Pancreas (tissue), 10 donors: ENCODE measurements at regions not wholly inside any gene's neighbourhood (a gene's known extent, or its start where the extent isn't known, plus 50 kb on each side); places are given as distances from the start of the nearest gene placed in this dataset.

ENCODE experiments used
- ATAC-seq, 4 donors: fragments of 200-7000 bp; cut with Tn5 transposase; one replicate each; pipeline versions ENCODE4 v1.8.0 to v1.9.1; 2020; ENCODE audit warnings: mild to moderate bottlenecking in 4 of 4, moderate library complexity in 4 of 4
- DNase-seq, 6 donors: peaks; one replicate each; pipeline ENCODE4 v3.0.0-alpha.2; 2020
- FAIRE-seq: peaks from 2 replicates; lab custom pipeline; 2012; peaks lifted over from hg19 to GRCh38; lab: Jason Lieb, UNC
- H3K27ac ChIP-seq, 4 donors: fragments of 200-600 bp; sonication (generic); 1 replicate in 3 of 4; 2 replicates in 1 of 4; pipeline versions ENCODE4 v1.5.0 to v1.8.0; 2020
- H3K27me3 ChIP-seq, 4 donors: fragments of 200-600 bp; one replicate each; pipeline ENCODE4 v1.8.0; 2021
- H3K36me3 ChIP-seq, 3 donors: fragments of 200-600 bp; sonication (generic) in 1 of 3; one replicate each; pipeline versions ENCODE4 v1.5.0 to v1.8.0; 2020 to 2021
- H3K4me1 ChIP-seq, 3 donors: fragments of 200-600 bp; one replicate each; pipeline ENCODE4 v1.8.0; 2021
- H3K4me3 ChIP-seq, 4 donors: fragments of 200-600 bp; sonication (generic) in 2 of 4; one replicate each; pipeline versions ENCODE4 v1.5.0 to v1.8.0; 2020 to 2021
- H3K9me3 ChIP-seq, 4 donors: fragments of 200-600 bp; one replicate each; pipeline ENCODE4 v1.8.0; 2021
- WGBS, 2 donors: extraction: QIAGEN DNeasy Blood & Tissue Kit; methylation state at CpG; one replicate each; pipeline ENCODE4 v1.1.7; 2013; 5-methylcytosine and 5-hydroxymethylcytosine counted together
- intact Hi-C, 3 donors: fragments of 100-400 bp; cut with DNase I; formaldehyde crosslinking; loops; one replicate each; pipeline versions ENCODE4 v1.11.1 to v1.14.2; 2022
- TF ChIP-seq, protein P1 (sequence below), 4 donors: fragments of 200-600 bp; sonication (generic) in 3 of 4; IDR thresholded peaks; one replicate each; pipeline versions ENCODE4 v1.5.0 to v1.8.0; 2021; ENCODE audit warnings: antibody characterized with exemption in 4 of 4
- donor health status: healthy with polysubstance abuse.
- donor health status: DM: no; HTN: no; CAD: no; lungs with moderate emphysema.
- donor health status: DM: no; HTN: no; CAD: no.
- donor health status: control.
- donor health status: control.
- donor health status: Bipolar disorder and iron deficiency.
- donor health status: DM: yes; HTN: yes; CAD: no.
- donor health status: DM: no; HTN: no; CAD: no.
- donor health status: DM: no; HTN: no; CAD: no.
- donor health status: DM: yes; HTN: yes; CAD: no.

DNA sequence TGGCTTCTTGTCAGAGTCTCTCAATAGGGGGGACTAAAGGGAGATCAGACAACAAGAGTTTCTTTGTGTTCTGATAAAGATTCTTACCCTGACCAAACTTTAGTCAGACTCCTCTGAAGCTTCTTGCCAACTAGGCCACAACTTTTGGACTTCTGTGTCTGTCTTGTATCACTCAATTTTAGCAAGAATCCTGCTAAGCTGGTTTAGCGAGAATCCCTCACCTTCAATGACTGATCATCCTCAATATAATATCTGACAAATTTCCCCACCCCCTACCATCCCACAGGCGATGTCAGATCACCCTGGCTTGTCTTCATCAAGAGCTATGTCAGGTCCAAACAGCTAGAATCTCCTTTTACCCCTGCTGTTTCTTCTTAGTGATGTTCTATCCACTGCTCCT lies 215.2 kb downstream of the RASSF9 start:
- no peaks in the 10 kb centered on the region for H3K4me1 ChIP-seq
- no peaks in the 10 kb centered on the region for H3K27me3 ChIP-seq
- ATAC-seq (no peak), FAIRE-seq (no peak), DNase-seq (no peak)
- TF ChIP-seq, protein P1, sequence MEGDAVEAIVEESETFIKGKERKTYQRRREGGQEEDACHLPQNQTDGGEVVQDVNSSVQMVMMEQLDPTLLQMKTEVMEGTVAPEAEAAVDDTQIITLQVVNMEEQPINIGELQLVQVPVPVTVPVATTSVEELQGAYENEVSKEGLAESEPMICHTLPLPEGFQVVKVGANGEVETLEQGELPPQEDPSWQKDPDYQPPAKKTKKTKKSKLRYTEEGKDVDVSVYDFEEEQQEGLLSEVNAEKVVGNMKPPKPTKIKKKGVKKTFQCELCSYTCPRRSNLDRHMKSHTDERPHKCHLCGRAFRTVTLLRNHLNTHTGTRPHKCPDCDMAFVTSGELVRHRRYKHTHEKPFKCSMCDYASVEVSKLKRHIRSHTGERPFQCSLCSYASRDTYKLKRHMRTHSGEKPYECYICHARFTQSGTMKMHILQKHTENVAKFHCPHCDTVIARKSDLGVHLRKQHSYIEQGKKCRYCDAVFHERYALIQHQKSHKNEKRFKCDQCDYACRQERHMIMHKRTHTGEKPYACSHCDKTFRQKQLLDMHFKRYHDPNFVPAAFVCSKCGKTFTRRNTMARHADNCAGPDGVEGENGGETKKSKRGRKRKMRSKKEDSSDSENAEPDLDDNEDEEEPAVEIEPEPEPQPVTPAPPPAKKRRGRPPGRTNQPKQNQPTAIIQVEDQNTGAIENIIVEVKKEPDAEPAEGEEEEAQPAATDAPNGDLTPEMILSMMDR (IDR thresholded peaks at IDR 0.05) = no peak
- WGBS, 2 donors = 94 to 96% methylated on average over 2 of the region's 2 CpGs
- H3K9me3 ChIP-seq = no peaks in the 10 kb centered on the region
- intact Hi-C loops = no loop called here
- no peak overlapping the region for H3K4me3 ChIP-seq
- H3K36me3 ChIP-seq = no peaks in the 10 kb centered on the region
- H3K27ac ChIP-seq = no peak overlapping the region

DNA sequence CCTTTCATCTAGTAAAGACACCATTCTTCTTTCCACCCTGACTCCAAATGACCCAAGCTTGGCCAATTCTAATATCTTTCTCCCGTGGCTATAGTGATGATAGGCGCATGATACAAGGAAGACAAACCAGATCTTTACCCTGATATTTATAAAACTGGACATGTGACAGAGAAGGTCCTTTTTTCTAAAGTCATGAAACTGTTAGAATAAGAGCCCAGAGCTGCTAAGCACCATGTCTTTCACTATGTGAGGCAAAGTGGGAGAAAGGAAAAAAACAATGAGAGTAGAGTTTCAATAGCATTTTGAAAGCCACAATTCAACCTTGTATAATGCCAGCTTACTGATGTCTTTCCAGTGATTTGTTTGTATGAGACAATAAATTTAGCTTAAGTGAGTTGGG lies 212.4 kb downstream of the RASSF9 start:
- ATAC-seq = no peak
- TF ChIP-seq, protein P1 (IDR thresholded peaks at IDR 0.05) = no peak
- no peak overlapping the region for H3K4me3 ChIP-seq
- no peaks in the 10 kb centered on the region for H3K27me3 ChIP-seq
- no peak overlapping the region for H3K27ac ChIP-seq
- DNase-seq = no peak
- WGBS, 2 donors = 82 to 95% methylated on average over 2 of the region's 2 CpGs
- intact Hi-C loops = no loop called here
- no peaks in the 10 kb centered on the region for H3K36me3 ChIP-seq
- FAIRE-seq = no peak
- H3K9me3 ChIP-seq = no peaks in the 10 kb centered on the region
- H3K4me1 ChIP-seq = no peaks in the 10 kb centered on the region

DNA sequence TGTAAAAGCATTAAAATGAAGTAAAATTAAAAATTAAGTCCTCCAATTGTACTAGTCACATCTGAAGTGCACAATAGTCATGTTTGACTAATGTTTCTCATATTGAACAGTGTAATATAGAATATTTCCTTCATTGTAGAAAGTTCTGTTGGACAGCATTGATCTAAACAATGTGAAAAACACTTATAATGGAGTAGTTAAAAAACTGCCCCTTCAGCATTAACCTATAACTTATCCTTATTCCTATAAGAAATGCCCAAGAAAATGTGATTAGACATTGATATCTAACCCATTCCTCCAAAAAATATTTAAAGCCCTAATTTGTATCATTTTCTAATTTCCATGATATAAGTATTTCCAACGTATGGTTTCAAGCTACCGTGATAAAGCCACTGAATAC lies 210.7 kb downstream of the RASSF9 start:
- 71 to 75% methylated on average over 2 of the region's 2 CpGs for WGBS, 2 donors
- ATAC-seq (no peak), DNase-seq (no peak), FAIRE-seq (no peak)
- TF ChIP-seq, protein P1 (IDR thresholded peaks at IDR 0.05) = no peak
- Histone ChIP-seq H3K27ac (no peak overlapping the region), H3K36me3 (no peaks in the 10 kb centered on the region), H3K27me3 (no peaks in the 10 kb centered on the region), H3K4me3 (no peak overlapping the region), H3K9me3 (no peaks in the 10 kb centered on the region), H3K4me1 (no peaks in the 10 kb centered on the region)
- intact Hi-C loops = no loop called here

DNA sequence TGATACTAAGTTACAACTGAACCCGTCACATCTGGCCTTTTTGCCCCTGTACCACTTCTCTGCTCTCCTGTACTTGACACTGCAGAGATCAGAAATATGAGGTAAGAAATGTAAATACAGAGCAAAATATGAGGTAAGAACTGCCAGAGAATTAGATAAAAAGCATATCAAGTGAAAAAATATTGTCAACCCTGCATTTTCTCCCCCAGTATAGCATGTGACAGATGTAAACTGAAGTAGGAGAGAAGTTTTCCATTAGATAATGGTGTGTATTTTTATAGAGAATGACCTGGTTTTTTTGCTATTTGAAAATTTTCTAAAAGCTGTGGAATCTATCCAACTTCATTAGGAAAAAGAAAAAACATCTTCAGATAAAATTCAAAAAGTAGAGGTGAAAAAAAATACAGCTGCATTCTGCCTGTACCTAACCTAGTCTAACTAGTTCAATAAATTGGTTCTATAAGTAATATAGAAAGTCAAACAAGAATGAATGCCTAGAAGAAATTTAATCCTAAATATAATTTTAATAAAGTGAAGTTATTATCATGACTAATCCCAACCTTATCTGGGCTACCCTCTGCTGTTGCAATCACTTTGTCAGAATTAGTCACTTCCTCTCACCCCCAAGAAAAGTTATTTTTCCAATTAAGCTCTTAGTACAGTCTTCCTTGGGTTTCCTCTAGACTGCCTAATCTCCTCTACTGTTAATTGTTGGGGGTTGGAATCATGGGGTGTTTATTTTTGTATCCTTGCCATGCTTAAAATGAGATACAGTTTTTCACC lies 210.0 kb downstream of the RASSF9 start:
- Histone ChIP-seq H3K4me3 (no peak overlapping the region), H3K27me3 (no peaks in the 10 kb centered on the region), H3K4me1 (no peaks in the 10 kb centered on the region), H3K36me3 (no peaks in the 10 kb centered on the region), H3K27ac (no peak overlapping the region), H3K9me3 (no peaks in the 10 kb centered on the region)
- ATAC-seq (peak in 2 of 4 donors; percentile 44 to 74), DNase-seq (no peak), FAIRE-seq (no peak)
- WGBS, 2 donors = 94 to 99% methylated on average over 1 of the region's 1 CpG
- intact Hi-C loops = no loop called here
- TF ChIP-seq, protein P1 (IDR thresholded peaks at IDR 0.05) = no peak

DNA sequence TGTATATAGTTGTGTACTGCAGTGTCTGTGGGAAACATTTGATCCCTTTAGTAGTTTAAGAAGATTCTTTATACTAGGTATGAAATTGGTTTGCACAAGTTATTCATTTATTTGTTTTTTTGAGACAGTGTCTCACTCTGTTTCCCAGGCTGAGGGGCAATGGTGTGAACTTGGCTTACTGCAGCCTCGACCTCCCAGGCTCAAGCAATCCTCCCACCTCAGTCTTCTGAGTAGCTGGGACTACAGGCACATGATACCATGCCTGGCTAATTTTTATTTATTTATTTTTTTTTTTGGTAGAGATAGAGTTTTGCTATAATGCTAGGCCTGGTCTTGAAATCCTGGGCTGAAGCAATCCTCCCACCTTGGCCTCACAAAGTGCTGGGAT lies 209.4 kb downstream of the RASSF9 start:
- intact Hi-C loops = no loop called here
- Histone ChIP-seq H3K4me3 (no peak overlapping the region), H3K4me1 (no peaks in the 10 kb centered on the region), H3K9me3 (no peaks in the 10 kb centered on the region), H3K27ac (no peak overlapping the region), H3K36me3 (no peaks in the 10 kb centered on the region), H3K27me3 (no peaks in the 10 kb centered on the region)
- DNase-seq (no peak), FAIRE-seq (no peak), ATAC-seq (no peak)
- TF ChIP-seq, protein P1 (IDR thresholded peaks at IDR 0.05) = no peak
- WGBS, 2 donors = 78 to 92% methylated on average over 1 of the region's 1 CpG
